Fibroblast of lung (primary cell): ENCODE measurements at regions not wholly inside any gene's neighbourhood (a gene's known extent, or its start where the extent isn't known, plus 50 kb on each side); places are given as distances from the start of the nearest gene placed in this dataset.

Source experiments
- DNase-seq, 2 donors: peaks; one replicate each; pipeline versions ENCODE4 v3.0.0 to v3.0.0-alpha.2; 2010; ENCODE audit warnings: low read depth in 2 of 2
- H2AFZ ChIP-seq: 2 replicates; pipeline ENCODE4 v1.5.1; 2012; ENCODE audit warnings: low read length, control low read depth, inconsistent platforms
- H3K27ac ChIP-seq: 2 replicates; pipeline ENCODE4 v1.5.1; 2011; ENCODE audit warnings: low read length, control low read depth; ENCODE audit not compliant: insufficient read depth
- H3K27me3 ChIP-seq: 2 replicates; pipeline ENCODE4 v1.5.1; 2011; ENCODE audit warnings: mild to moderate bottlenecking, low read length; ENCODE audit not compliant: control insufficient read depth, insufficient read depth
- H3K36me3 ChIP-seq: 2 replicates; pipeline ENCODE4 v1.5.1; 2011; ENCODE audit warnings: low read length; ENCODE audit not compliant: control insufficient read depth, insufficient read depth
- H3K4me1 ChIP-seq: 2 replicates; pipeline ENCODE4 v1.5.1; 2011; ENCODE audit warnings: low read length; ENCODE audit not compliant: control insufficient read depth, insufficient read depth; ENCODE audit errors: extremely low read depth
- H3K4me2 ChIP-seq: 2 replicates; pipeline ENCODE4 v1.5.1; 2011; ENCODE audit warnings: low read length, control low read depth; ENCODE audit not compliant: insufficient read depth; ENCODE audit errors: extremely low read depth
- H3K4me3 ChIP-seq, 4 experiments: fragments of 200-600 bp in 1 of 4; sonication (generic) in 1 of 4; replicated peaks in 1 of 4; 2 replicates each; pipeline ENCODE4 v1.5.1; 2011 to 2016; ENCODE audit warnings: low read length in 4 of 4, low read depth in 3 of 4, mild to moderate bottlenecking in 3 of 4, control low read depth in 2 of 4, inconsistent platforms in 1 of 4, mixed read lengths in 1 of 4; ENCODE audit not compliant: insufficient read depth in 1 of 4; ENCODE audit errors: control extremely low read depth in 1 of 4
- H3K79me2 ChIP-seq: 2 replicates; pipeline ENCODE4 v1.5.1; 2012; ENCODE audit warnings: mild to moderate bottlenecking, low read length, inconsistent platforms; ENCODE audit not compliant: control insufficient read depth, insufficient read depth
- H3K9ac ChIP-seq: 2 replicates; pipeline ENCODE4 v1.5.1; 2011; ENCODE audit warnings: mild to moderate bottlenecking, low read length, control low read depth; ENCODE audit not compliant: insufficient read depth
- H3K9me3 ChIP-seq: 2 replicates; pipeline ENCODE4 v1.5.1; 2012; ENCODE audit warnings: low read depth, low read length; ENCODE audit not compliant: control insufficient read depth, insufficient read depth
- H4K20me1 ChIP-seq: 2 replicates; pipeline ENCODE4 v1.5.1; 2011; ENCODE audit warnings: low read length; ENCODE audit not compliant: control insufficient read depth, insufficient read depth; ENCODE audit errors: extremely low read depth
- EZH2 ChIP-seq: IDR thresholded peaks from 2 replicates; pipeline ENCODE4 v1.5.1; 2012; ENCODE audit warnings: low read length, control low read depth, mild to moderate bottlenecking; ENCODE audit errors: missing control alignments
- TF ChIP-seq, protein P1 (sequence below), 2 donors: IDR thresholded peaks in 1 of 2; conservative IDR thresholded peaks in 1 of 2; 1 replicate in 1 of 2; 2 replicates in 1 of 2; pipeline ENCODE4 v1.5.1; 2011 to 2012; ENCODE audit warnings: low read length in 2 of 2, control low read depth in 1 of 2, inconsistent platforms in 1 of 2, low read depth in 1 of 2, mild to moderate bottlenecking in 1 of 2

DNA sequence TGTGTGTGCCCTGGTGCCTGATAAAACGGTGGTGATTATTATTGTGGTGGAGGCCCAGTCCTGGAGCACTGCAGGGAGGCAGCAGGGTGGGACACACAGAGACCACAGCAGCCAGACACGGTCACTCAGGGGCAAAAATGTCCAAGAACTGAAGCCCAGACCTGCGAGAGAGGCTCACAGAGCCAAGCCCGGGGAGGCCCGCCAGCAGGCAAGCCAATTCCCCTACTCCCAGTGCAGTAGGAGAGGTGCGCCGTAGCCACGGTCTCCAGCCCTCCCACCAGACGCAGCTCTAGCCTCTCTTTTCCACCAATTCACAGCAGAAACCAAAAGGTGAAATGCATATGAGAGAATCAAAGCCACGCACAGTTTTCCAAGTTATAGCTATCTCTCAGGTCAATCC lies 179.4 kb upstream of the TAB2 start:
- H3K27ac ChIP-seq, result no peak overlapping the region
- no peaks in the 10 kb centered on the region for H3K27me3 ChIP-seq
- no peak overlapping the region for H3K9ac ChIP-seq
- no peak for DNase-seq
- H3K9me3 ChIP-seq, result no peaks in the 10 kb centered on the region
- no peaks in the 10 kb centered on the region for H3K36me3 ChIP-seq
- TF ChIP-seq EZH2, result no peak
- TF ChIP-seq, protein P1, sequence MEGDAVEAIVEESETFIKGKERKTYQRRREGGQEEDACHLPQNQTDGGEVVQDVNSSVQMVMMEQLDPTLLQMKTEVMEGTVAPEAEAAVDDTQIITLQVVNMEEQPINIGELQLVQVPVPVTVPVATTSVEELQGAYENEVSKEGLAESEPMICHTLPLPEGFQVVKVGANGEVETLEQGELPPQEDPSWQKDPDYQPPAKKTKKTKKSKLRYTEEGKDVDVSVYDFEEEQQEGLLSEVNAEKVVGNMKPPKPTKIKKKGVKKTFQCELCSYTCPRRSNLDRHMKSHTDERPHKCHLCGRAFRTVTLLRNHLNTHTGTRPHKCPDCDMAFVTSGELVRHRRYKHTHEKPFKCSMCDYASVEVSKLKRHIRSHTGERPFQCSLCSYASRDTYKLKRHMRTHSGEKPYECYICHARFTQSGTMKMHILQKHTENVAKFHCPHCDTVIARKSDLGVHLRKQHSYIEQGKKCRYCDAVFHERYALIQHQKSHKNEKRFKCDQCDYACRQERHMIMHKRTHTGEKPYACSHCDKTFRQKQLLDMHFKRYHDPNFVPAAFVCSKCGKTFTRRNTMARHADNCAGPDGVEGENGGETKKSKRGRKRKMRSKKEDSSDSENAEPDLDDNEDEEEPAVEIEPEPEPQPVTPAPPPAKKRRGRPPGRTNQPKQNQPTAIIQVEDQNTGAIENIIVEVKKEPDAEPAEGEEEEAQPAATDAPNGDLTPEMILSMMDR (conservative IDR thresholded peaks at IDR 0.05 in 1 of 2, IDR thresholded peaks at IDR 0.05 in 1 of 2; ENCODE audit: low read depth in 1 of 2, low read length in 2 of 2), result no peak
- H3K4me1 ChIP-seq, result no peaks in the 10 kb centered on the region
- no peak overlapping the region for H2AFZ ChIP-seq
- no peaks in the 10 kb centered on the region for H3K79me2 ChIP-seq
- no peak overlapping the region for H3K4me3 ChIP-seq
- H3K4me2 ChIP-seq, result no peak overlapping the region
- no peaks in the 10 kb centered on the region for H4K20me1 ChIP-seq

DNA sequence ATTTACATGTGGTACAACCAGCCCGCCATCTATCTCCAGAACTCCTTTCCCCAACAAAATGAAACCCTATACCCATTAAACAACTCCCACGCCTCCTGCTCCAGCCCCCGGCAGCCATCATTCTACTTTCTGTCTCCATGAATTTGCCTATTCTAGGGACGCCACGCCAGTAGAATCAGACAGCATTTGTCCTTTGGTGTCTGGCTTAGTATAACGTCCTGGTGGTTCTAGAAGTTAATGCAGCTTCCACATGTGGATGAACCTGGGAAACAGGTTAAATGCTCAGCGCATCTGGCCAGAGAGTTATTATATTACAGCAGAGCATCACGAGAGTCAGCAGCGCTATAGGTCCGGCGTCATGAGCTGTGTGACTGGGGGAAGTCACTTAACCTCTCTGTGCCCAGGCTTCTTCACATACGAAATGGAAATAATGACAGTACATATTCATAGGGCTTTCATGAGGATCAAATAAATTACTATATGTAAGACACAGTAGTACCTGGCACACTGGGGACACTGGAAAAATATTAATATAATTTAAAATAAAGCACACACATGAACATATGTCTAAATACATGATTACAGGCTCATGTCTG lies 178.7 kb upstream of the TAB2 start:
- Histone ChIP-seq H3K9me3 (no peaks in the 10 kb centered on the region), H3K27ac (no peak overlapping the region), H3K4me3 (no peak overlapping the region), H4K20me1 (no peaks in the 10 kb centered on the region), H3K27me3 (no peaks in the 10 kb centered on the region), H3K79me2 (no peaks in the 10 kb centered on the region), H2AFZ (no peak overlapping the region), H3K4me1 (no peaks in the 10 kb centered on the region), H3K4me2 (no peak overlapping the region), H3K9ac (no peak overlapping the region), H3K36me3 (no peaks in the 10 kb centered on the region)
- TF ChIP-seq, protein P1 (conservative IDR thresholded peaks at IDR 0.05 in 1 of 2, IDR thresholded peaks at IDR 0.05 in 1 of 2; ENCODE audit: low read depth in 1 of 2, low read length in 2 of 2), result no peak
- TF ChIP-seq EZH2, result no peak
- no peak for DNase-seq

DNA sequence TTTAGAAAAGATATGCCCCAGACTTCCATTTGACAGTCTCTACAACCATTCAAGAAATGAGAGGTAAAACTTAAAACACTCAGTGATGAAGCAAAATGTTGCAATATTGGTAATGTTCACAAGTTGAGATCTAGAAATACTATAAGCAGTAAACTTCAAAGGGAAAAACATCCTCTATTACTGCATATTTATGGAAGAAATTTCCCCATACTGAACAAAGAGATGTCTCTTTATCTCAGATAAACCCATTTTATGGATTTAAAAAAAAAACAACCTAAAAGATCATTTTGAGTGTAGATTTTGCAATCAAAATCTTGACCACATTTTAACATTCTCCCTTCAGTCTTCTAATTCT lies 177.8 kb upstream of the TAB2 start:
- Histone ChIP-seq H3K4me1 (no peaks in the 10 kb centered on the region), H2AFZ (no peak overlapping the region), H4K20me1 (no peaks in the 10 kb centered on the region), H3K9ac (no peak overlapping the region), H3K27ac (no peak overlapping the region), H3K27me3 (no peaks in the 10 kb centered on the region), H3K4me2 (no peak overlapping the region), H3K9me3 (no peaks in the 10 kb centered on the region), H3K36me3 (no peaks in the 10 kb centered on the region), H3K79me2 (no peaks in the 10 kb centered on the region), H3K4me3 (no peak overlapping the region)
- no peak for DNase-seq
- TF ChIP-seq EZH2, result no peak
- TF ChIP-seq, protein P1 (conservative IDR thresholded peaks at IDR 0.05 in 1 of 2, IDR thresholded peaks at IDR 0.05 in 1 of 2; ENCODE audit: low read depth in 1 of 2, low read length in 2 of 2), result no peak
